ENCODE measurements at regions not wholly inside any gene's neighbourhood (a gene's known extent, or its start where the extent isn't known, plus 50 kb on each side); places are given as distances from the start of the nearest gene placed in this dataset.

DNA sequence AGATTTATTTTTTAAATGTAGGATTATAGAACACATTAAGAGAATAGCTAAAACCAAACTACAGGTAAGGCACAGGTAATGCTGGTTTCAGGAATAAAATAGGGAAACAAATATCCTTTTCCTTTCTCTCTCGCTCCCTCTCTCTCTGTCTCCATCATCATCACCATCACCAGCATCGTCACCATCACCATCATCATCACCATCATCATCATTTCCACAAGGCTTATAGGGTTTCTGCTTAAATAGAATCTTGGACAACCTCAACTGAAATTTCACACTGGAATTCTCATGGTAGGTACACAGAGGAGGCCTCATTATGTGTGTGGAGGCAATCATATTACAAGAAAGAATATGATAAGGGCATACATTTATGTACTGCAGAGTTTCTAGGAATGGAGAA is 823.6 kb downstream of the MAFB start:
- TF ChIP-seq CTCF (tag by site-specific recombination; IDR thresholded peaks at IDR 0.05) (no peak), ZNF221 (tag by site-specific recombination; IDR thresholded peaks at IDR 0.05; ENCODE audit: borderline replicate concordance) (no peak), ZNF133 (tag by site-specific recombination; IDR thresholded peaks at IDR 0.05) (no peak), TCF7L2 (IDR thresholded peaks at IDR 0.05; ENCODE audit: borderline replicate concordance, low read depth, low read length) (no peak)
- TF ChIP-seq, protein P1, sequence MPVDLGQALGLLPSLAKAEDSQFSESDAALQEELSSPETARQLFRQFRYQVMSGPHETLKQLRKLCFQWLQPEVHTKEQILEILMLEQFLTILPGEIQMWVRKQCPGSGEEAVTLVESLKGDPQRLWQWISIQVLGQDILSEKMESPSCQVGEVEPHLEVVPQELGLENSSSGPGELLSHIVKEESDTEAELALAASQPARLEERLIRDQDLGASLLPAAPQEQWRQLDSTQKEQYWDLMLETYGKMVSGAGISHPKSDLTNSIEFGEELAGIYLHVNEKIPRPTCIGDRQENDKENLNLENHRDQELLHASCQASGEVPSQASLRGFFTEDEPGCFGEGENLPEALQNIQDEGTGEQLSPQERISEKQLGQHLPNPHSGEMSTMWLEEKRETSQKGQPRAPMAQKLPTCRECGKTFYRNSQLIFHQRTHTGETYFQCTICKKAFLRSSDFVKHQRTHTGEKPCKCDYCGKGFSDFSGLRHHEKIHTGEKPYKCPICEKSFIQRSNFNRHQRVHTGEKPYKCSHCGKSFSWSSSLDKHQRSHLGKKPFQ (tag by site-specific recombination; IDR thresholded peaks at IDR 0.05): no peak
- TF ChIP-seq, protein P2, sequence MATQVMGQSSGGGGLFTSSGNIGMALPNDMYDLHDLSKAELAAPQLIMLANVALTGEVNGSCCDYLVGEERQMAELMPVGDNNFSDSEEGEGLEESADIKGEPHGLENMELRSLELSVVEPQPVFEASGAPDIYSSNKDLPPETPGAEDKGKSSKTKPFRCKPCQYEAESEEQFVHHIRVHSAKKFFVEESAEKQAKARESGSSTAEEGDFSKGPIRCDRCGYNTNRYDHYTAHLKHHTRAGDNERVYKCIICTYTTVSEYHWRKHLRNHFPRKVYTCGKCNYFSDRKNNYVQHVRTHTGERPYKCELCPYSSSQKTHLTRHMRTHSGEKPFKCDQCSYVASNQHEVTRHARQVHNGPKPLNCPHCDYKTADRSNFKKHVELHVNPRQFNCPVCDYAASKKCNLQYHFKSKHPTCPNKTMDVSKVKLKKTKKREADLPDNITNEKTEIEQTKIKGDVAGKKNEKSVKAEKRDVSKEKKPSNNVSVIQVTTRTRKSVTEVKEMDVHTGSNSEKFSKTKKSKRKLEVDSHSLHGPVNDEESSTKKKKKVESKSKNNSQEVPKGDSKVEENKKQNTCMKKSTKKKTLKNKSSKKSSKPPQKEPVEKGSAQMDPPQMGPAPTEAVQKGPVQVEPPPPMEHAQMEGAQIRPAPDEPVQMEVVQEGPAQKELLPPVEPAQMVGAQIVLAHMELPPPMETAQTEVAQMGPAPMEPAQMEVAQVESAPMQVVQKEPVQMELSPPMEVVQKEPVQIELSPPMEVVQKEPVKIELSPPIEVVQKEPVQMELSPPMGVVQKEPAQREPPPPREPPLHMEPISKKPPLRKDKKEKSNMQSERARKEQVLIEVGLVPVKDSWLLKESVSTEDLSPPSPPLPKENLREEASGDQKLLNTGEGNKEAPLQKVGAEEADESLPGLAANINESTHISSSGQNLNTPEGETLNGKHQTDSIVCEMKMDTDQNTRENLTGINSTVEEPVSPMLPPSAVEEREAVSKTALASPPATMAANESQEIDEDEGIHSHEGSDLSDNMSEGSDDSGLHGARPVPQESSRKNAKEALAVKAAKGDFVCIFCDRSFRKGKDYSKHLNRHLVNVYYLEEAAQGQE (tag by site-specific recombination; IDR thresholded peaks at IDR 0.05): no peak

All from HEK293 (cell line).